K562 (cell line): ENCODE measurements at regions not wholly inside any gene's neighbourhood (a gene's known extent, or its start where the extent isn't known, plus 50 kb on each side); places are given as distances from the start of the nearest gene placed in this dataset.

Experiments
- ATAC-seq: fragments of 200-7000 bp; cut with Tn5 transposase; 3 replicates; pipeline ENCODE4 v1.9.1; 2020; ENCODE audit warnings: moderate library complexity
- BruUV-seq: library from RNA; stranded (reverse); fragments of 400-500 nt; replicated peaks from 2 replicates; lab custom pipeline; 2021; lab: Mats Ljungman, UMichigan
- CTCF ChIA-PET: fragments of 300-600 bp; formaldehyde crosslinking; extraction: SDS; loops from one replicate; lab custom pipeline; 2021; ENCODE audit warnings: low intra/inter-chr PET ratio; lab: Yijun Ruan, JAX
- POLR2A ChIA-PET: fragments of 300-600, 350-650 bp; sonication (Branson Sonifier 250); formaldehyde crosslinking; extraction: SDS; loops from one replicate; lab custom pipeline; 2021; ENCODE audit warnings: antibody characterized with exemption, inconsistent platforms; lab: Yijun Ruan, JAX
- DNase-seq, 4 experiments: peaks; one replicate each; pipeline versions ENCODE4 v3.0.0 to v3.0.0-alpha.2; 2011 to 2018; ENCODE audit warnings: low spot score in 3 of 4, mixed read lengths in 3 of 4; ENCODE audit errors: extremely low read depth in 1 of 4
- FAIRE-seq: peaks from 2 replicates; lab custom pipeline; 2011; peaks lifted over from hg19 to GRCh38; lab: Jason Lieb, UNC
- H2AFZ ChIP-seq: 2 replicates; pipeline ENCODE4 v1.6.0; 2011; ENCODE audit warnings: low read depth, low read length, control low read depth, inconsistent platforms
- H3K27ac ChIP-seq: fragments of 200-600 bp; 3 replicates; pipeline ENCODE4 v1.8.0; 2011; ENCODE audit warnings: low read depth, mild to moderate bottlenecking, control low read depth, inconsistent platforms, low read length, moderate library complexity, mixed read lengths; ENCODE audit errors: extremely low read depth
- H3K27me3 ChIP-seq, 2 experiments: fragments of 300-600 bp in 1 of 2; 2 replicates in 1 of 2; 3 replicates in 1 of 2; pipeline versions ENCODE4 v1.6.0 to v1.8.0; 2011; ENCODE audit warnings: inconsistent platforms in 2 of 2, low read length in 2 of 2, mild to moderate bottlenecking in 1 of 2, mixed read lengths in 1 of 2, moderate library complexity in 1 of 2; ENCODE audit not compliant: control insufficient read depth in 2 of 2, insufficient read depth in 2 of 2
- H3K36me3 ChIP-seq: fragments of 300-600 bp; 3 replicates; pipeline ENCODE4 v1.8.0; 2011; ENCODE audit warnings: mild to moderate bottlenecking, low read length, inconsistent platforms; ENCODE audit not compliant: control insufficient read depth, insufficient read depth
- H3K4me1 ChIP-seq, 2 experiments: fragments of 200-600 bp in 1 of 2; replicated peaks in 1 of 2; 2 replicates in 1 of 2; 3 replicates in 1 of 2; pipeline versions ENCODE4 v1.5.1 to v1.8.0; 2011; ENCODE audit warnings: inconsistent platforms in 2 of 2, low read length in 2 of 2, mild to moderate bottlenecking in 1 of 2, mixed read lengths in 1 of 2, moderate library complexity in 1 of 2; ENCODE audit not compliant: control insufficient read depth in 2 of 2, insufficient read depth in 2 of 2
- H3K4me2 ChIP-seq: 2 replicates; pipeline ENCODE4 v1.6.1; 2011; ENCODE audit warnings: low read length, control low read depth, inconsistent platforms, mixed read lengths; ENCODE audit not compliant: insufficient read depth
- H3K4me3 ChIP-seq: fragments of 200-600 bp; sonication (generic), shearing (Covaris generic); 2 replicates; pipeline ENCODE4 v1.5.1; 2016; ENCODE audit warnings: control low read depth, inconsistent platforms
- H3K79me2 ChIP-seq: fragments of 200-600 bp; 3 replicates; pipeline ENCODE4 v1.8.0; 2011; ENCODE audit warnings: low read length, inconsistent platforms; ENCODE audit not compliant: control insufficient read depth, insufficient read depth
- H3K9ac ChIP-seq, 2 experiments: 2 replicates each; pipeline versions ENCODE4 v1.6.0 to v1.6.1; 2011; ENCODE audit warnings: low read depth in 2 of 2, low read length in 2 of 2, control low read depth in 1 of 2, inconsistent platforms in 1 of 2, mild to moderate bottlenecking in 1 of 2, mixed read lengths in 1 of 2; ENCODE audit not compliant: insufficient read depth in 1 of 2
- H3K9me1 ChIP-seq: one replicate; pipeline ENCODE4 v1.6.0; 2011; ENCODE audit warnings: inconsistent platforms, mild to moderate bottlenecking, low read length, moderate library complexity; ENCODE audit not compliant: control insufficient read depth, insufficient read depth
- H3K9me3 ChIP-seq: replicated peaks from 2 replicates; pipeline ENCODE4 v1.5.1; 2011; ENCODE audit warnings: low read depth, low read length, inconsistent platforms; ENCODE audit not compliant: control insufficient read depth, insufficient read depth
- H4K20me1 ChIP-seq: replicated peaks from 2 replicates; pipeline ENCODE4 v1.6.1; 2011; ENCODE audit warnings: low read length, inconsistent platforms, mixed read lengths; ENCODE audit not compliant: control insufficient read depth, insufficient read depth
- NCOA2 ChIP-seq, 2 experiments: fragments of 450-650 bp; IDR thresholded peaks; 2 replicates each; pipeline ENCODE4 v1.6.1; 2018; ENCODE audit warnings: mild to moderate bottlenecking in 2 of 2, moderate library complexity in 1 of 2; ENCODE audit not compliant: partially characterized antibody in 2 of 2
- PML ChIP-seq: IDR thresholded peaks from 2 replicates; pipeline ENCODE4 v1.6.1; 2012; ENCODE audit warnings: low read length, inconsistent platforms
- SMAD3 ChIP-seq: fragments of 450-650 bp; formaldehyde crosslinking; conservative IDR thresholded peaks from 2 replicates; pipeline ENCODE4 v1.4.0; 2020; ENCODE audit warnings: mild to moderate bottlenecking
- THRAP3 ChIP-seq: fragments of 450-650 bp; IDR thresholded peaks from 2 replicates; pipeline ENCODE4 v1.6.1; 2016; ENCODE audit warnings: mild to moderate bottlenecking, inconsistent platforms, borderline replicate concordance
- ZBTB2 ChIP-seq: fragments of 450-650 bp; IDR thresholded peaks from 2 replicates; pipeline ENCODE4 v1.6.1; 2016; ENCODE audit warnings: antibody characterized with exemption
- ZFPM2 ChIP-seq: fragments of 250-450 bp; sonication (Bioruptor Pico); IDR thresholded peaks from 2 replicates; pipeline ENCODE4 v1.5.1; 2022; ENCODE audit warnings: mild to moderate bottlenecking
- ZNF668 ChIP-seq: fragments of 250-450 bp; sonication (Bioruptor Pico); IDR thresholded peaks from 2 replicates; pipeline ENCODE4 v1.8.0; 2022; ENCODE audit warnings: mild to moderate bottlenecking, inconsistent platforms
- ZNF717 ChIP-seq: fragments of 250-450 bp; sonication (Bioruptor Pico); IDR thresholded peaks from 2 replicates; pipeline ENCODE4 v1.5.0; 2021
- WGBS: fragments of 100-300 bp; shearing (Covaris generic); methylation state at CpG from one replicate; pipeline ENCODE4 v1.1.6; 2016; ENCODE audit warnings: low coverage, mixed read lengths; ENCODE audit not compliant: insufficient coverage; ENCODE audit errors: missing lambda C conversion rate; 5-methylcytosine and 5-hydroxymethylcytosine counted together
- in situ Hi-C: fragments of 300-500 bp; cut with MboI; formaldehyde crosslinking; loops from 4 replicates; pipeline ENCODE4 v1.15.0; 2018; ENCODE audit warnings: inconsistent platforms, mixed read lengths
- intact Hi-C: fragments of 100-400 bp; cut with micrococcal nuclease; formaldehyde crosslinking; loops from 2 replicates; pipeline ENCODE4 v1.14.2; 2022
- TF ChIP-seq, protein P1 (sequence below), 2 experiments: fragments of 450-650 bp; IDR thresholded peaks; 2 replicates each; pipeline ENCODE4 v1.6.1; 2016; ENCODE audit warnings: mild to moderate bottlenecking in 2 of 2, borderline replicate concordance in 1 of 2, low read depth in 1 of 2, moderate library complexity in 1 of 2

- TF ChIP-seq ZBTB2 = no peak
- TF ChIP-seq THRAP3 = no peak
- no peak for TF ChIP-seq ZNF668 (CRISPR knock-in tag)
These were observed 1629.0 kb downstream of the OLFM4 start (continued) for GRCh38 chr13:54657588-54657987.

- Histone ChIP-seq H3K9me1 (no peaks in the 10 kb centered on the region), H3K27ac (no peak overlapping the region), H3K9ac (no peak overlapping the region), H2AFZ (no peak overlapping the region), H3K9me3 (no peaks in the 10 kb centered on the region), H3K4me3 (no peak overlapping the region), H3K27me3 (no peaks in the 10 kb centered on the region), H3K4me1 (no peaks in the 10 kb centered on the region), H3K79me2 (no peaks in the 10 kb centered on the region), H3K36me3 (no peaks in the 10 kb centered on the region), H4K20me1 (no peaks in the 10 kb centered on the region), H3K4me2 (no peak overlapping the region)
- intact Hi-C loops (no loop called here), in situ Hi-C loops (no loop called here)
- TF ChIP-seq NCOA2 (IDR thresholded peaks at IDR 0.05; ENCODE audit: partially characterized antibody in 2 of 2) = no peak
- TF ChIP-seq, protein P1, sequence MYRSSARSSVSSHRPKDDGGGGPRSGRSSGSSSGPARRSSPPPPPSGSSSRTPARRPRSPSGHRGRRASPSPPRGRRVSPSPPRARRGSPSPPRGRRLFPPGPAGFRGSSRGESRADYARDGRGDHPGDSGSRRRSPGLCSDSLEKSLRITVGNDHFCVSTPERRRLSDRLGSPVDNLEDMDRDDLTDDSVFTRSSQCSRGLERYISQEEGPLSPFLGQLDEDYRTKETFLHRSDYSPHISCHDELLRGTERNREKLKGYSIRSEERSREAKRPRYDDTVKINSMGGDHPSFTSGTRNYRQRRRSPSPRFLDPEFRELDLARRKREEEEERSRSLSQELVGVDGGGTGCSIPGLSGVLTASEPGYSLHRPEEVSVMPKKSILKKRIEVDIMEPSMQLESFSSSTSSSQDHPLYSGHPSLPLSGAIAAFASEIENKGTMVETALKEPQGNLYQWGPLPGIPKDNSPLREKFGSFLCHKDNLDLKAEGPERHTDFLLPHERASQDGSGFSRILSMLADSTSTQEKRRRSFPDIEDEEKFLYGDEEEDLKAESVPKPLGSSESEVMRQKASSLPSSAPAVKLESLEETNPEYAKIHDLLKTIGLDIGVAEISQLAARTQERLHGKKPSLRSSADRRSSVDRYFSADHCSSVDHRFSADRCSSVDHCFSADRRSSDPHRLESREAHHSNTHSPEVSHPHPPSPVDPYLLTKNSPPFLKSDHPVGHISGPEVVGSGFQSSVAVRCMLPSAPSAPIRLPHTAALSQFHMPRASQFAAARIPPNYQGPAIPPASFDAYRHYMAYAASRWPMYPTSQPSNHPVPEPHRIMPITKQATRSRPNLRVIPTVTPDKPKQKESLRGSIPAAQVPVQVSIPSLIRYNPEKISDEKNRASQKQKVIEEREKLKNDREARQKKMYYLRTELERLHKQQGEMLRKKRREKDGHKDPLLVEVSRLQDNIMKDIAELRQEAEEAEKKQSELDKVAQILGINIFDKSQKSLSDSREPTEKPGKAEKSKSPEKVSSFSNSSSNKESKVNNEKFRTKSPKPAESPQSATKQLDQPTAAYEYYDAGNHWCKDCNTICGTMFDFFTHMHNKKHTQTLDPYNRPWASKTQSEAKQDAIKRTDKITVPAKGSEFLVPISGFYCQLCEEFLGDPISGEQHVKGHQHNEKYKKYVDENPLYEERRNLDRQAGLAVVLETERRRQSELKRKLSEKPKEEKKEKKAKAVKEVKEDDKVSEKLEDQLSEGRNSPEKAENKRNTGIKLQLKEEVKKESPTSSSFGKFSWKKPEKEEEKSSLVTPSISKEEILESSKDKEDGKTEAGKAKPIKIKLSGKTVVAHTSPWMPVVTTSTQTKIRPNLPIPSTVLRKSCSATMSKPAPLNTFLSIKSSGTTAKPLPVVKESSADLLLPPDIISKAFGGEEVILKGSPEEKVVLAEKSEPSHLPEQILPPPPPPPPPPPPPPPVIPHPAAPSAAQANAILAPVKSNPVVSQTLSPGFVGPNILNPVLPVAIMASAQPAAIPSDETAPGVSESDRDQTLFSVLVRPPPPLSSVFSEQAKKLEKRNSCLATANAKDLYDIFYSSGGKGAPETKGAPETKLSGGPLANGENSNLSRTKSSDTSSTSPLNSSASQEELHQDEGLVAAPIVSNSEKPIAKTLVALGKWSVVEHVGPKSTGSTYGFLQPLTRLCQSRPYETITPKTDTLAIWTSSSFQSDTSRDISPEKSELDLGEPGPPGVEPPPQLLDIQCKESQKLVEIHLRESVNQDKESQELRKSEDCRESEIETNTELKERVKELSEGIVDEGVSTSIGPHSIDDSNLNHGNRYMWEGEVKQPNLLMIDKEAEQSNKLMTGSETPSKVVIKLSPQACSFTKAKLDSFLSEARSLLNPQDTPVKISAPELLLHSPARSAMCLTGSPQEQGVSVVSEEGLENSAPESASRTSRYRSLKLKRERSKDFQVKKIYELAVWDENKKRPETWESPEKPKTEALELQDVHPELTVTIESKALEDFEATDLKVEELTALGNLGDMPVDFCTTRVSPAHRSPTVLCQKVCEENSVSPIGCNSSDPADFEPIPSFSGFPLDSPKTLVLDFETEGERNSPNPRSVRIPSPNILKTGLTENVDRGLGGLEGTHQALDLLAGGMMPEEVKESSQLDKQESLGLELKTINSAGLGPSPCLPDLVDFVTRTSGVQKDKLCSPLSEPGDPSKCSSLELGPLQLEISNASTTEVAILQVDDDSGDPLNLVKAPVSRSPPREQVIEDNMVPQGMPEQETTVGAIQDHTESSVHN (IDR thresholded peaks at IDR 0.05; ENCODE audit: borderline replicate concordance in 1 of 2, low read depth in 1 of 2) = no peak
- TF ChIP-seq ZFPM2 (CRISPR knock-in tag) = no peak
- no peak for TF ChIP-seq PML
- TF ChIP-seq SMAD3 (CRISPR knock-in tag) = no peak
- TF ChIP-seq ZNF717 (CRISPR knock-in tag) = no peak
- WGBS = 2% methylated on average over 10 of the region's 17 CpGs
- FAIRE-seq (no peak), ATAC-seq (no peak), DNase-seq (no peak)
- no TSS peak for BruUV-seq
- ChIA-PET POLR2A (no interaction called here), CTCF (no interaction called here)
These were observed 1630.2 kb downstream of the OLFM4 start for GRCh38 chr13:54658771-54659170.
